SH-SY5Y (cell line): ENCODE measurements at regions not wholly inside any gene's neighbourhood (a gene's known extent, or its start where the extent isn't known, plus 50 kb on each side); places are given as distances from the start of the nearest gene placed in this dataset.

Source experiments
- GATA2 ChIP-seq: IDR thresholded peaks from 2 replicates; pipeline ENCODE4 v1.6.1; 2011; ENCODE audit warnings: mild to moderate bottlenecking, low read depth, low read length
- GATA3 ChIP-seq: IDR thresholded peaks from 2 replicates; pipeline ENCODE4 v1.6.1; 2011; ENCODE audit warnings: low read depth, mild to moderate bottlenecking, low read length, moderate library complexity

GRCh38 chr10:36053775-36054174 is 411.7 kb upstream of the FZD8 start:
- TF ChIP-seq GATA2, result no peak
- no peak for TF ChIP-seq GATA3

GRCh38 chr10:36053271-36053670 is 411.2 kb upstream of the FZD8 start:
- TF ChIP-seq GATA2 (no peak), GATA3 (no peak)

DNA sequence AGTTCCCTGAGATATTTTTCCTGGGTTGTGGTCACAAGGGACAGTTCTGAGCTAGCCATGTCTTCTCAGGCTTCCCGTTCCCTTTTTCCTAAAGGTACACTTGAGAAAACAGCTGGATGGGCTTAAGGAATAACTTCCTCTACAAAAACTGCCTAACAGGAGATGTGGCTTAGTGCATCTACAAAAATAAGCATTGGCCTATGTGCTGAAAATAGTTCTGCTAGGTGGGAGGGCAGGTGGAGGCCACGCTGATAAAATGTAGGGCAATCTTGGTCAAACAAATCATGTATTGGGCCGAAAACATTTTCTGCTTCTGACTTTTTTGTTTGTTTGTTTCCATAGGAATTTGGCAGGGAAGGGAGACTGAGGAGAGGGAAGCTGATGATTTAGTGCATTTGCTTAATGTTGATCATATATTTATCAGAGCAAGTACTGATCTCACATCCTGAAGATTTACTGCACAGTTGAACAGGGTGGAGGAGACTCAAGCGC is 409.4 kb upstream of the FZD8 start:
- TF ChIP-seq GATA2 (no peak), GATA3 (no peak)

- TF ChIP-seq GATA3, result no peak
- no peak for TF ChIP-seq GATA2
Measured at GRCh38 chr10:36050763-36051499, 408.8 kb upstream of the FZD8 start.

DNA sequence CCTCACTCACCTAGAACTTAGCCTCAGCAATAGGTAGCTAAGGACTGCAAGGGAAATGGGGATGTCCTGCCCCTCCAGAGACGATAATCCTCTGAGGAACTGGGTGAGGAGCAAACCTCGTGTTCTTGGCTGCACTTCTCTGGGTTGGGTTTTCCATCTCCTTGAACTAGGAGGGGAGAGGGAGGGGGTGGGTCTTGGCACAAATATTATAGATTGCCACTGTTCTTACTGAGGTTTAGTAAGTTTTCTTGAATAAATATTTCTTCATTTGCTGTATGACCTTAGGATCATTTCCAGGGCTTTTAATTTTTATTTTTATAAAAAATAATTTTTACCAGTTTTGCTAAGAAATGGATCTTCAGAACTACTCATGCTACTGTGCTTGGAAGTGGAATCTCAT is 406.7 kb upstream of the FZD8 start:
- TF ChIP-seq GATA2 (no peak), GATA3 (no peak)

DNA sequence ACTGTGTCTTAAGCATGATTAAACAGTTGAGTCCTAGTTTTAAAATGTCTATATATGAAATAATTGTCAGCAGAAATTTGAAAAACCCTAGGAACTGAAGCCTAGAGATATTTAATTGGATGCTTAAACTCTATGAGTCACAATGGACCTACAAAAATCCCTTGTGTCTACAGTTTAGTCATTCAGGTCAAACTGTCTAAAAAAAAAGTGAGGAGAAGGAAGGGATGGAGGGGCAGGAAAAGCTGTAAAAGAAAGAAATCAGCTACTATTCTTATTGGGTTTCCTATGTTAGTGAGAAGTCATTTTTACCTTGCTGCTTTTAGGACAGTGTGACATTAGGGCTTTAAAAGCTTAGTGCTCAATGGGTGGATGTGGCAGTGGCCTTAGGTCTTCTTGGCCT is 406.1 kb upstream of the FZD8 start:
- no peak for TF ChIP-seq GATA3
- no peak for TF ChIP-seq GATA2

DNA sequence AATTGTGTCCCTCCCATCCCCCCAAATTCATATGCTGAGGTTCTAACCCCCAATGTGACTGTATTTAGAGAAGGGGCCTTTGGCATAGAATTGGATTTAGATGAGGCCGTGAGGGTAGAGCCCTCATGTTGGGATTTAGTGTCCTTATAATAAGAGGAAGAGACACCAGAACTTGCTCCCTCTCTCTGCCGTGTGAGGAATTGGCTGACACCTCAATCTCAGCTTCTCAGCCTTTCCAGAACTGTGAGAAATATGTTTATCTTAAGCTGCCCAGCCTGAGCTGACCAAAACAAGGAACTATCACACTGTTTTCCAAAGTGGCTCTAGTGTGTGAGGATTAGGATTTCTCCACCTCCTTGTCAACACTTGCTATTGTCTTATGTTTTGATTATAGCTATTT is 400.0 kb upstream of the FZD8 start:
- no peak for TF ChIP-seq GATA2
- no peak for TF ChIP-seq GATA3

DNA sequence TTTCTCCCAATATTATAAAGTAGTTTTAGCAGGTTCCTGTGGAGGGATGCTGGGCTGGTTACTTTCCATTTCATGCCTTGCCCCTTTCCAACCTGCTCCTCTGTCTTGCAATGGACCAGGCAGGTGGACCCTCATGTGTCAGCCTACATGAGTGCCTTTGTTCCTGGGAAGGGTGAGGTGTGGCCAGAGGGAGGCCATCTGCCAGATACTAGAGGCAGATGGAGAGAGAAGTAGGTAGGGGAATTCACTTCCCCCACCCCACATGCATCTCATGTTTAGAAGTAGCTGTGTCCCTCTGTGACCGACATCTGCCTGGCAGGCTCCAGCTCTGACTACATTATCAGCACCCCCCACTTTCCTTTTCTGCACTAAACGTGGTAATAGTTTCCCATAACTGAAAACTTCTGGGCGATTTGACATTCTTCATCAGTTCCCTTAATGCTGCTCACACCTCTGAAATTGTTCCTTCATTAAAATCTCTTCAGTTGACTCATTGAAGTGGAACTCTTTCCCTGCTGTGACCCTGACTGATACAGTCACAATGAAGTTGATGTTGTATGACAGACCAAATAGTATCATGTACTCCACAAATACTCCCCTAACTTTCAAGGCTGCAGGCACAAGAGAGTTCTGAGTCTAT is 396.3 kb upstream of the FZD8 start:
- TF ChIP-seq GATA2, result no peak
- no peak for TF ChIP-seq GATA3

DNA sequence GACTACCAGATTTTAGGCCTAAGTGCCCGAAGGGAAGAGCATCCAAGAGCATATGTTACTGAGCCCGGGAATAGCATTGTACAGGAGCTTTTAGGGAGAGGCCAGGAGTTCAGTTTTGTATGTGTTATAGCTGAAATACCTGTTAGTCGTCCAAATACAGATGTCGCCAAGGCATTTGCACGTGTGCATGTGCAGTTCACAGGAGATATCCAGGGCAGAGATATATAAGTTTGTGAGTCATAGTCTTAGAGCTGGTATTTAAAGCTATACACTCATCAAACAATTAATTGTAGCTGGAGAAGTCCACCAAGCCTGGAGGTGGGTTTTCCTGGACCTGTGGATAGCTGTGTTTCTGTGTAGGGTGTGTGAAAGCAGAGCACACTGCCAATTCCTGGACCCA is 394.0 kb upstream of the FZD8 start:
- no peak for TF ChIP-seq GATA2
- TF ChIP-seq GATA3, result no peak

GRCh38 chr10:36033808-36034207 is 391.7 kb upstream of the FZD8 start:
- TF ChIP-seq GATA2 (no peak), GATA3 (no peak)

GRCh38 chr10:36030516-36030915 is 388.4 kb upstream of the FZD8 start:
- TF ChIP-seq GATA2 (no peak), GATA3 (no peak)

GRCh38 chr10:36026656-36027390 is 384.7 kb upstream of the FZD8 start:
- no peak for TF ChIP-seq GATA3
- no peak for TF ChIP-seq GATA2

- TF ChIP-seq GATA3 (no peak), GATA2 (no peak)
Measured at GRCh38 chr10:36026081-36026480, 384.0 kb upstream of the FZD8 start.

- TF ChIP-seq GATA2, result no peak
- no peak for TF ChIP-seq GATA3
Measured at GRCh38 chr10:36023939-36024338, 381.8 kb upstream of the FZD8 start.
